Heart left ventricle (tissue), 13 donors: ENCODE measurements at regions not wholly inside any gene's neighbourhood (a gene's known extent, or its start where the extent isn't known, plus 50 kb on each side); places are given as distances from the start of the nearest gene placed in this dataset.

Experiments
- POLR2A ChIP-seq, 2 donors: fragments of 450-650 bp; IDR thresholded peaks; one replicate each; pipeline ENCODE4 v1.6.1; 2017; ENCODE audit warnings: antibody characterized with exemption in 2 of 2, mild to moderate bottlenecking in 2 of 2, moderate library complexity in 2 of 2
- TF ChIP-seq, protein P1 (sequence below), 12 donors: fragments of 200-600 bp; sonication (generic) in 4 of 12; IDR thresholded peaks; one replicate each; pipeline versions ENCODE4 v1.5.0 to v1.8.0; 2018 to 2022; ENCODE audit warnings: antibody characterized with exemption in 12 of 12, mild to moderate bottlenecking in 5 of 12
- donor health status: ischemic (EF 13 %, LVEDD 7.1; RV severe dilation, severe dysfunction).
- donor health status: DM: no; HTN: yes; CAD: no.
- donor health status: DM: no; HTN: no; CAD: no.
- donor health status: ischemic (EF 25% LVEDD 6.9; RV normal size, moderate dysfunction).
- donor health status: ischemic (EF 25% LVEDD 5.7; RV mildly dilated, moderate dysfunction).
- donor health status: ischemic (EF 35%, LVEDD 5.7; RV mildly dilated, moderate dysfunction).
- donor health status: nonischemic (EF 11% LVEDD 7.7; RV severe dilation, severe dysfunction).
- donor health status: DM: yes; HTN: yes; CAD: no.
- donor health status: PGD.
- donor health status: ischemic (EF 29% LVEDD 5.4; RV normal size, mild dysfunction).
- donor health status: nonischemic (EF 23%, LVEDD 6.1; RV moderate dilation, normal function).

DNA sequence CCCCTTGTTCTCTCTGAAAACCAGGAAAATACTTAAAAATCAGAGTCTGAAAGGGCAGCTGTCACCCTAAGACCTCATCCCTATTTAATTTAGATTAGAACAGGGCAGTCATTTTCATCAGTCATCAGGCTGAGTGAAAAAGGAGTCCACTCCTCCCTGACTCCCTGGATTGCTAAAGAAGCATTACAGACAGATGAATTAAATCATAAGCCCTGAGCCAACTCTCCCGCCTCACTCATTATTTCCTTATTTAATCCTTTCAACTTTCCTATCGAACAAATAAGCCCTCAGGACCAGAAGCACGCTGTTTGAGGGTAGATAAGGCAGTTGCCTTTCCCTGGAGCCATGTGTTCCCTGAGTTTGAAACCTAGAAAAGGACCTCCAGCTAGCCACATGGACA is 201.9 kb upstream of the ANKRD55 start:
- TF ChIP-seq, protein P1, sequence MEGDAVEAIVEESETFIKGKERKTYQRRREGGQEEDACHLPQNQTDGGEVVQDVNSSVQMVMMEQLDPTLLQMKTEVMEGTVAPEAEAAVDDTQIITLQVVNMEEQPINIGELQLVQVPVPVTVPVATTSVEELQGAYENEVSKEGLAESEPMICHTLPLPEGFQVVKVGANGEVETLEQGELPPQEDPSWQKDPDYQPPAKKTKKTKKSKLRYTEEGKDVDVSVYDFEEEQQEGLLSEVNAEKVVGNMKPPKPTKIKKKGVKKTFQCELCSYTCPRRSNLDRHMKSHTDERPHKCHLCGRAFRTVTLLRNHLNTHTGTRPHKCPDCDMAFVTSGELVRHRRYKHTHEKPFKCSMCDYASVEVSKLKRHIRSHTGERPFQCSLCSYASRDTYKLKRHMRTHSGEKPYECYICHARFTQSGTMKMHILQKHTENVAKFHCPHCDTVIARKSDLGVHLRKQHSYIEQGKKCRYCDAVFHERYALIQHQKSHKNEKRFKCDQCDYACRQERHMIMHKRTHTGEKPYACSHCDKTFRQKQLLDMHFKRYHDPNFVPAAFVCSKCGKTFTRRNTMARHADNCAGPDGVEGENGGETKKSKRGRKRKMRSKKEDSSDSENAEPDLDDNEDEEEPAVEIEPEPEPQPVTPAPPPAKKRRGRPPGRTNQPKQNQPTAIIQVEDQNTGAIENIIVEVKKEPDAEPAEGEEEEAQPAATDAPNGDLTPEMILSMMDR (IDR thresholded peaks at IDR 0.05): no peak
- TF ChIP-seq POLR2A (IDR thresholded peaks at IDR 0.05): no peak
